Inferior parietal cortex (tissue), 1 donor: ENCODE measurements at regions not wholly inside any gene's neighbourhood (a gene's known extent, or its start where the extent isn't known, plus 50 kb on each side); places are given as distances from the start of the nearest gene placed in this dataset.

Source experiments
- DNase-seq: peaks from one replicate; pipeline ENCODE4 v3.0.0-alpha.2; 2016; ENCODE audit errors: extremely low spot score

DNA sequence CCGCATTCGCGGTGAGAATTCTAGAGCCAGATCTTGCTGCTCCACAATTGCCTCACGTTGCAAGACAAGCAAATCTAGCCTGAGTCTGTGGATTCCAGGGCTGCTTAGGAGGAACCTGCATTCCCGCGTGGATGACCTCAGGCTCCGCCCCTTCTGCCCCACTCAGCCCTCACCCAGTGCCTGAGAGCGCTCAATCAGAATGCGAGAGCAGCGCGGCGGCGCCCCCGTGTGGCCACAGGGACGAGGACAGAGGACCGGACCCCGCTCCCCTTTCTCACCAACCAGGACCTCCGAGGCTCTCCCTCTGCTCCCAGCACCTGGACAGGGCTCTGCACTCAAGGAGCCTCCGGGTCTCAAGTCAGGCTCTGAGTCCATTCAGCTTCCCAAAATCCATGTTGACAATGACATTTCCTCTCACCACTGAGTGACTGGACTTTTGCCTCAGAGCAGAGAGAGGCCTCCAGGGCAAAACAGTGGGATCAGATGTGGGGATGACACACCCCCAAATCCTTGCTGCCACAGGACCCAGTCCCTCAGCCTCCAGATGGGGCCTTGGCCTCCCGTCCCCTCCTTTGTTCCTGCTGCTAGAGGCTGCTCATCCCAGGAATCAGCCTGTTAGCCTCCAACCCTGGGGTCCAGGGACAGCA is 52.0 kb downstream of the RPP21 start:
- DNase-seq, result peak; percentile 69

DNA sequence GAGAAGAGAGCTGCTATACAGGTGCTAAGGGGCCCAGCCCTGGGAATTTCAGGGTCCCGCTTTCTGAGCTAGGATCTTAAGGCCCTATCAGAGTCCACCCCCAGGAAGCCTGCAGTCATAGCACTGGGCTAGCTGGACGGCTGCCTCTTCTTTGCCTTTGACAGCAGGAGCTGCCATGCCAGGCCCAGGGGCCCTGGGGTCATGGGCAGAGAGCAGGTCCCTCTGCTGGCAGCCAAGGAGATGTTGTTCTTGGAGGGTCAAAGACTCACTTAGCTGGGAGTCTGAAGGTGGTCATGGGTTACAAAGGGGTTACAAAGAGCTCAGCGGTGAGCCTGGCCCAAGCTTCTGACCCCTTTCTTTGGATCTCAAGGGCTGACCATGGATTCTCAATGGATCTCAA is 52.7 kb downstream of the RPP21 start:
- no peak for DNase-seq

DNA sequence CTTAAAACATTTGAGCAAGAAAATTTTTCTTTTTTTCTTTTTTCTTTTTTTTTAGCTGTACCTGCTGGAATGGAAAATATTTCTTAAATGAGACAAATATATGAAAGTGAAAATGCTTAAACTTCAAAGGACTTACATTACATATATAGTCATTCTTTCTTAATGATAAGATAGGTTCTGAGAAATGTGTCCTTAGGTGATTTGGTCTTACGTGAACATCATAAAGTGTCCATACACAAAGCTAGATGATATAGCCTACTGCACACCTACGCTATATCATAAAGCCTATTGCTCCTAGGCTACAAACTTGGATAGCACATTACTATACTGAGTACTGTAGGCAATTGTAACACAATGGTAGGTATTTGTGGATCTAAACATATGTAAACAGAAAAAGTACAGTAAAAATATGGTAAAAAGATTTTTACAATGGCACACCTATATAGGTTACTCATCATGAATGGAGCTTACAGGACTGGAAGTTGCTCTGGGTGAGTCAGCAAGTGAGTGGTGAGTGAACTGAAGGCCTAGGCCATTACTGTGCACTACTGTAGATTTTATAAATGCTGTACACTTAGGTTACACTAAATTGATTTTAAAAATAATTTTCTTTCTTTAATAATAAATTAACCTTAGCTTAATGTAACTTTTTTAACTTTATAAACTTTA is 54.6 kb downstream of the RPP21 start:
- DNase-seq, result no peak

DNA sequence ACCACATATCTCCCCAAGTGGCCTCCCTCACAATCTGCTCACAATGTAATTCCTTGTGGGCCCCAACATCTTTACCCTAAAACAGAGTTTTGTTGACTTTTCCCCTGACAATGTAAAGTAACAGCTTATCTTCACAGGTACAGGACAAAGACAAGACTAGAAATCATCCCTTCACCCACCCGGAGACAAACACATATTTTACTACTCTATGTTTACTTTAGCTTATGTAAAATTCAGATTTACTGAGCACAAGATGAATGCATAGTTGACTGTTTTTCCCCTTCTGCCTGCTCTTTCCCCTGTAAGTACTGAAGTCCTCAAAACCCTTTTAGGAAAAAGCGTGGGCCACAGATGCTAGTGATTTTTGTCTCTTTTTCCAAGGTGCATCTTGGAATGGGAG is 61.0 kb downstream of the RPP21 start:
- no peak for DNase-seq

DNA sequence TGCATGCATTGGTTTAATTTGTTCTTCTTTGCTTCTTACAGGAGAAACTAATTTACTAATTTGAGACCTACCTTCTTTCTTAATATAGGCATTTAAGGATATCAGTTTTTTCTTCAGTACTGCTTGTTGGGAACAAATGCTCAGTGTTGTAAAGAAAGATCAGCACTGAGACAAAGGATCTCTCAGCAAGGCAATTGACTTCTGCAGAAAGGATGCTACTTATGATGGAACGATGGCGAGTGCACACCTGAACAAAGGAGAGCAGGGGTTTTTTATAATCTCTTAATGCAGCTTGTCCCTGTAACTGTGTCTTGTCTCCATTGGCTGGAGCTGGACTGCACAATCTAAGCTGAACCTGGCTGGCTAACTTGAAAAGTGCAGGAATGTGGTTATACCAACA is 64.2 kb downstream of the RPP21 start:
- no peak for DNase-seq

DNA sequence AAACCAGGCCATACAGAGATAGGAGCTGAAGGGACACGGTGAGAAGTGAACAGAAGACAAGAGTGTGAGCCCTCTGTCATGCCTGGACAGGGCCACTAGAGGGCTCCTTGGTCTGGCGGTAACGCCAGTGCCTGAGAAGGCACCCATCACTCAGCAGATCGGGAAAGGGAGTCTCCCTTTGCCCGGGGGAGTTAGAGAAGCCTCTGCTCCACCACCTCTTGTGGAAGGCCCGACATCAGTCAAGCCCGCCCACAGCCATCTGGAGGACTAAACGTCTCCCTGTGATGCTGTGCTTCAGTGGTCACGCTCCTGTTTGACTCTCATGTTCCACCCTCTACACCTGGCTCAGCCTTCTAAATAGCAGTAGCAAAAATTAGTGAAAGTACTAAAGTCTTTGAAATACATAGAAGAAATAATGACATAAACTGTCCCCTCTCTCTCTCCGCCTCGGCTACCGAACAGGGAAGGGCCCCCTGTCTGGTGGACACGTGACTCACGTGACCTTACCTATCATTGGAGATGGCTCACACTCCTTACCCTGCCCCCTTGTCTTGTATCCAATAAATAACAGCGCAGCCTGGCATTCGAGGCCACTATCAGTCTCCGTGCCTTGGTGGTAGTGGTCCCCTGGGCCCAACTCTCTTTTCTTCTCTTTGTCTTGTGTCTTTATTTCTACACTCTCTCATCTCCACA is 66.7 kb downstream of the RPP21 start:
- peak; percentile 52 for DNase-seq

DNA sequence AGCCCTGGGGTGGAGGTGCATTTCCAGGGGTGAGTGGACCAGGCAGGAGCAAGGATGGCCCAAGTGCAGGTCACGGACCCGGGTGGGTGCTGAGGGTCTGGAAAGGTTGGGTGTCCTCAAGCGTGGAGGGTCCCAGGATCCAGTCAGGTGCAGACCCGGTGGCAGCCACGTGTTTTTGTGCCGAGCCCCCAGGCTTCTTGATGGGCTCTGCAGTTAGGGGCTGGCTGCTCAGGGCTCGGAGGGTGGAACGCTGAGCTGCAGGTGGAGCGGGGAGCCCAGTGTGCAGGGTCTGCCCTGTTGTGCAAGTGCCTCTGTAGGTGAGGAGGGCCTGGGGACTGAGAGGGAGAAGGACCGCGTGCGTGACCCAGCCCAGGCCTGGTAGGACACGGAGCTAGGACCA is 70.9 kb upstream of the HLA-E start:
- DNase-seq, result no peak

DNA sequence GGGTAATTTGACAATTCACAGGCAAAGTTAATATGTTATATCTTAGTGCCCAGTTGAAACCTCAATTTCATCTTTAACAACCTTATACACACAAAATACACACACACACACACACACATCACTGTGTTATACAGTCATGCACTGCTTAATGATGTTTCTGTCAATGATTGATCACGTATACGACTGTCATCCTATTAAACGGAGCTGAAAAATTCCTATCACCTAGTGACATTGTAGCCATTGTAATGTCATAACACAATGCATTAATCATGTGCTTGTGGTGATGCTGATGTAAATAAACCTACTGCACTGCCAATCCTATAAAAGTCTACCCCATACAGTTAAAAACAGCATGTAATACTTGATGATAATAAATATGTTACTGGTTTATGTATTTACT is 64.8 kb upstream of the HLA-E start:
- no peak for DNase-seq
